CD4-positive, alpha-beta memory T cell (primary cell): ENCODE measurements at regions not wholly inside any gene's neighbourhood (a gene's known extent, or its start where the extent isn't known, plus 50 kb on each side); places are given as distances from the start of the nearest gene placed in this dataset.

Experiments used
- CTCF ChIA-PET: fragments of 350-600 bp; sonication (Branson Sonifier 250); formaldehyde crosslinking; loops from one replicate; lab custom pipeline; 2021; ENCODE audit warnings: inconsistent platforms; ENCODE audit not compliant: partially characterized antibody; lab: Charles Lee
- POLR2A ChIA-PET: fragments of 350-600 bp; sonication (Branson Sonifier 250); formaldehyde crosslinking; loops from one replicate; lab custom pipeline; 2021; ENCODE audit not compliant: partially characterized antibody; lab: Charles Lee
- DNase-seq, 5 donors: peaks; one replicate each; pipeline versions ENCODE4 v3.0.0 to v3.0.0-alpha.2; 2020 to 2022; ENCODE audit warnings: mixed read lengths in 1 of 5
- H3K27ac ChIP-seq: one replicate; pipeline ENCODE4 v1.7.0; 2013; ENCODE audit warnings: low read depth, low read length
- H3K27me3 ChIP-seq: 2 replicates; pipeline ENCODE4 v1.7.0; 2013; ENCODE audit warnings: mild to moderate bottlenecking, low read length, moderate library complexity; ENCODE audit not compliant: insufficient read depth
- H3K36me3 ChIP-seq: 2 replicates; pipeline ENCODE4 v1.7.0; 2013; ENCODE audit warnings: mild to moderate bottlenecking, low read length, moderate library complexity; ENCODE audit not compliant: insufficient read depth
- H3K4me1 ChIP-seq: 2 replicates; pipeline ENCODE4 v1.7.0; 2013; ENCODE audit warnings: mild to moderate bottlenecking, low read length, moderate library complexity; ENCODE audit not compliant: insufficient read depth
- H3K4me3 ChIP-seq, 2 donors: one replicate each; pipeline ENCODE4 v1.7.0; 2013; ENCODE audit warnings: low read length in 2 of 2, mild to moderate bottlenecking in 1 of 2
- H3K9me3 ChIP-seq, 2 donors: one replicate each; pipeline ENCODE4 v1.7.0; 2013; ENCODE audit warnings: low read length in 2 of 2, control low read depth in 1 of 2; ENCODE audit not compliant: control insufficient read depth in 1 of 2
- H3K27ac Mint-ChIP-seq, 7 donors: one replicate each; pipeline ENCODE4 v1.8.0; 2020 to 2021; ENCODE audit warnings: mixed read lengths in 7 of 7, mild to moderate bottlenecking in 6 of 7, inconsistent platforms in 3 of 7, moderate library complexity in 3 of 7
- H3K27me3 Mint-ChIP-seq, 2 donors: one replicate each; pipeline ENCODE4 v1.8.0; 2020 to 2021; ENCODE audit warnings: mixed read lengths in 2 of 2
- H3K36me3 Mint-ChIP-seq, 2 donors: one replicate each; pipeline ENCODE4 v1.8.0; 2020 to 2021; ENCODE audit warnings: mixed read lengths in 2 of 2, inconsistent platforms in 1 of 2, mild to moderate bottlenecking in 1 of 2
- H3K4me1 Mint-ChIP-seq, 4 donors: one replicate each; pipeline ENCODE4 v1.8.0; 2020 to 2021; ENCODE audit warnings: mixed read lengths in 4 of 4, mild to moderate bottlenecking in 1 of 4
- H3K4me3 Mint-ChIP-seq, 8 donors: one replicate each; pipeline ENCODE4 v1.8.0; 2020 to 2021; ENCODE audit warnings: mixed read lengths in 8 of 8, mild to moderate bottlenecking in 7 of 8, moderate library complexity in 6 of 8, inconsistent platforms in 3 of 8
- H3K9me3 Mint-ChIP-seq, 8 donors: one replicate each; pipeline ENCODE4 v1.8.0; 2020 to 2021; ENCODE audit warnings: mixed read lengths in 8 of 8, mild to moderate bottlenecking in 5 of 8, inconsistent platforms in 3 of 8, moderate library complexity in 1 of 8
- intact Hi-C: fragments of 100-400 bp; cut with micrococcal nuclease; formaldehyde crosslinking; loops from one replicate; pipeline ENCODE4 v1.15.1; 2023

DNA sequence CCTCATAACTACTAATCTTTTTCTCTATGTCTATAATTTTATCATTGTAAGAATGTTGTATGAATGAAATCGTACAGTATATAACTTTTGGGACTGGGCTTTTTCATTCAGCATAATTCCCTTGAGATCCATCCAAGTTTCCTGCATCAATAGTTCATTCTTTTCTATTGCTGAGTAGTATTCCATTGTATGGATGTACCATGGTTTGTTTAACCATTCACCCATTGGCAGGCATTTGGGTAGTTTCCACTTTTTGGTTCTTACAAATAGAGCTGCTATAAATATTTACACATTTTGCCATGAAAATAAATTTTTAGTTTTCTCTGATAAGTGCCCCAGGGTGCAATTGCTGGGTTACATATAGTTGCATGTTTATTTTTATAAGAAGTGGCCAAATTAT, 659.8 kb downstream of the RAPGEF2 start:
- no peaks in the 10 kb centered on the region for H3K36me3 Mint-ChIP-seq
- DNase-seq = no peak
- no peaks in the 10 kb centered on the region for H3K27me3 Mint-ChIP-seq
- intact Hi-C loops = no loop called here
- peaks cover 0 to 5% (median 3%) of the 10 kb centered on the region in 8 donors for H3K9me3 Mint-ChIP-seq
- Histone ChIP-seq H3K4me1 (no peaks in the 10 kb centered on the region), H3K36me3 (no peaks in the 10 kb centered on the region), H3K9me3 (no peaks in the 10 kb centered on the region), H3K27me3 (no peaks in the 10 kb centered on the region), H3K27ac (no peak overlapping the region), H3K4me3 (no peak overlapping the region)
- H3K27ac Mint-ChIP-seq = no peak overlapping the region
- ChIA-PET POLR2A (no interaction called here), CTCF (no interaction called here)
- no peak overlapping the region for H3K4me3 Mint-ChIP-seq
- H3K4me1 Mint-ChIP-seq = no peaks in the 10 kb centered on the region

DNA sequence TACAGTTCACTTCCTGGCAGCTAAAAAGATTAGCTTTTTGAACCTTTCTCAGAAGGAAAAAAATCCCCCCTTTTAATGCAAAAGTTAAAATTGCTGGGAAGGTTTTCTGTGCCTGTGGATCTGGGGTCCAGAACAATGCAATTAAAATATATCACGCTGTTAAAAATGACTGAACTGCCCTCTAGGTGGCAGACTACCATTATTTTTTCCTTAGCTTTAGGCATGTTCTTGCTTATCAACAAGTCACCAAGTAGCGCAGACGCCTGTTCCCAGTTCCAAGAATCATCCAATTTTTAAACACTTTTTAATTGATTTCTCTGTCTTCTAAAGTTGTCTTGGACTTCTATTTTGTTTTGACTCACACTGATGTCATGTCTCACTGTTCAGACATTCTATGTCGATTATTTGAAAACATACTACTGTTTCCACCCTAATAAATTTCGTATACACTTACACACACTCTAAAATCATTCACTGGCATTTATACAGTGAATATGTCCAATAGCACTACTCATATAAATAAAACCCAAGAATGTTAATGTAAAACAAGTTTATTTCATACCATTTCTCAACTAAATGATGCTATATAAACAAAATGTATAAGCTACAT, 661.6 kb downstream of the RAPGEF2 start:
- Histone ChIP-seq H3K27ac (no peak overlapping the region), H3K4me3 (no peak overlapping the region), H3K36me3 (no peaks in the 10 kb centered on the region), H3K9me3 (no peaks in the 10 kb centered on the region), H3K4me1 (no peaks in the 10 kb centered on the region), H3K27me3 (no peaks in the 10 kb centered on the region)
- intact Hi-C loops = no loop called here
- ChIA-PET POLR2A (no interaction called here), CTCF (interaction anchor here (1.4 kb wide), 1 partner anchor 10 kb away, joined by 3 read pairs; no protein-coding TSS in a partner anchor)
- no peaks in the 10 kb centered on the region for H3K36me3 Mint-ChIP-seq
- peaks cover 0 to 4% (median 0%) of the 10 kb centered on the region in 8 donors for H3K9me3 Mint-ChIP-seq
- H3K4me1 Mint-ChIP-seq = no peaks in the 10 kb centered on the region
- no peaks in the 10 kb centered on the region for H3K27me3 Mint-ChIP-seq
- DNase-seq = no peak
- H3K27ac Mint-ChIP-seq = no peak overlapping the region
- no peak overlapping the region for H3K4me3 Mint-ChIP-seq

DNA sequence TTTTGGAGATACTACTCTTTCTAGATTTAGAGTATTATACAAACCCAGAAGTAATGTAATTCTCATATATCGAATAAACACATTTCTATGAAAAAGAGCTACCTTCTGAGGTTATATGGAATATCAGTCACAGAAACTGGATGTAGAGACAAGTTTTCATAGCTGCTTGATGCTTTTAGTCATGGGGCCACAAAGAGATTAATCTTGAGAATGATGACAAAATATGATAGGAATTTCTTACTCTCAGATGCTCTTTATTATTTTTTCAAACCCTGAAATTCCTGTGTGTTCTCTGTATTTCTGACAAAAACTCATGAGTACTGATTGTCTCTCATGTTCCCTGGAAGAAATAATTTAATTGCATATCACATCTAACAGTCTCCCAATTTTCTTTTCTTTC, 662.5 kb downstream of the RAPGEF2 start:
- Histone ChIP-seq H3K4me3 (no peak overlapping the region), H3K27me3 (no peaks in the 10 kb centered on the region), H3K9me3 (no peaks in the 10 kb centered on the region), H3K27ac (no peak overlapping the region), H3K36me3 (no peaks in the 10 kb centered on the region), H3K4me1 (no peaks in the 10 kb centered on the region)
- no peaks in the 10 kb centered on the region for H3K36me3 Mint-ChIP-seq
- H3K4me3 Mint-ChIP-seq = no peak overlapping the region
- peaks cover 0 to 4% (median 0%) of the 10 kb centered on the region in 8 donors for H3K9me3 Mint-ChIP-seq
- CTCF ChIA-PET = interaction anchor here (0.8 to 1.4 kb wide), 2 partner anchors 11 to 30 kb away, joined by 3 read pairs; no protein-coding TSS in a partner anchor
- POLR2A ChIA-PET = no interaction called here
- H3K27me3 Mint-ChIP-seq = no peaks in the 10 kb centered on the region
- H3K4me1 Mint-ChIP-seq = no peaks in the 10 kb centered on the region
- DNase-seq = no peak
- H3K27ac Mint-ChIP-seq = no peak overlapping the region
- intact Hi-C loops = no loop called here

DNA sequence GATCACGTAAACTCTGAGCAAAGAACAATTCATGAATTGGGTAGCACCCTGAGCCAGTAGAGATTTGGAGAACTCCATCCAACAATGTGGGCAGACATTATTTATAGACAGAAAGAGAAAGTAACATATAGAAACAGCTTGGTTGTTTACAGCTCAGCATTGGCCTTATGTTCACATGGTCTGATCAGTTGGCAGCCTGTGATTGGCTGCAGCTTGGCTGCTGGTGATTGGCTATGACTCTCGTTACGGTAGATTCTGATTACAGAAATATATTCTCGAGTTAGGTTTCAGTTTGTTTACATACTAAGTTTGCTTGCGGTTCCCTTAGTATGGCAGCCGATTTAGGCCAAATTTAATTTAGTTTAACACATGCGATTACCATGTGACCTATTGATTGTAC, 663.4 kb downstream of the RAPGEF2 start:
- intact Hi-C loops = no loop called here
- Mint-ChIP-seq H3K4me3 (no peak overlapping the region), H3K36me3 (no peaks in the 10 kb centered on the region), H3K27me3 (no peaks in the 10 kb centered on the region), H3K27ac (no peak overlapping the region), H3K4me1 (no peaks in the 10 kb centered on the region), H3K9me3 (peaks cover 0 to 4% (median 0%) of the 10 kb centered on the region in 8 donors)
- POLR2A ChIA-PET = no interaction called here
- H3K27ac ChIP-seq = no peak overlapping the region
- H3K9me3 ChIP-seq = no peaks in the 10 kb centered on the region
- H3K4me1 ChIP-seq = no peaks in the 10 kb centered on the region
- CTCF ChIA-PET = no interaction called here
- no peak for DNase-seq
- no peaks in the 10 kb centered on the region for H3K36me3 ChIP-seq
- H3K27me3 ChIP-seq = no peaks in the 10 kb centered on the region
- H3K4me3 ChIP-seq = no peak overlapping the region

DNA sequence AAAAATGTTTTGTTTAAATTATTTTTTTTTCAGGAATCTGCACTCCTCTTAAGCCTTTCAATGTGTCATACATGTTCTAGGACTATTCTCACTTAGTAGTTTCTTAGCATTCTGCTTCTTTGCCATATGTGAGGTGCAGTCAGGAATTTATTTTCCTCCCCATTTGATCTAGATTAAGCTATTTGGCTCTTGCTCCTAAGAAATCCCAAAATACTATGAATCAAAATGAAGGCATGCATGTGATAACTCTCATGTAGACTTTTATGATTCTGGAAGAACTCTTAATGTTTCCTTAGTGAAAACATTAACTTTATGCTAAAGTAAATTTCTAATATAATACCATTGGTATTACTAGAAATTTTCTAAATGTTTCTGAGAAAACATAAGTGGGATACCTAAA, 664.5 kb downstream of the RAPGEF2 start:
- no peak overlapping the region for H3K27ac ChIP-seq
- H3K36me3 ChIP-seq = no peaks in the 10 kb centered on the region
- Mint-ChIP-seq H3K9me3 (peaks cover 0 to 4% (median 0%) of the 10 kb centered on the region in 8 donors), H3K4me1 (no peaks in the 10 kb centered on the region), H3K27ac (no peak overlapping the region), H3K4me3 (no peak overlapping the region), H3K27me3 (no peaks in the 10 kb centered on the region), H3K36me3 (no peaks in the 10 kb centered on the region)
- DNase-seq = no peak
- H3K4me3 ChIP-seq = no peak overlapping the region
- ChIA-PET POLR2A (no interaction called here), CTCF (no interaction called here)
- no peaks in the 10 kb centered on the region for H3K27me3 ChIP-seq
- intact Hi-C loops = no loop called here
- no peaks in the 10 kb centered on the region for H3K4me1 ChIP-seq
- no peaks in the 10 kb centered on the region for H3K9me3 ChIP-seq

DNA sequence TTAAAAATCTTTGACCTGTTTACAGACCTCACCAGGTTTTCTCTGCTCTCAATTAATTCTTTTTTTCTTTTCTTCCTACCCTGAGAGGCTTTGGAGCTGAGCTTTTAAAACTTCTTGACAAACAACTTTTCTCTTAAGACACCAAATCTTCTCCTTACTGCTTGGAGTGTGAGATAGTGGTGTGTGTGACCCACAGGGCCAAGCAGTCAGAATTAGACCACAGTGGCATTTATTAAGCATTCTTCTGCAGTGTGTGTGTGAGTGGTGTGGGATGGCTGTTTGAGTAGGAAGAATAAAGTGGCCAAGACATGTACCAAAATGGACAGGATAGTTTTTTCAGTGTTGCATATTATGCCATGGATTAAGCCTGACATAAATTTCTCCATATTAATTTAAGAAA, 665.1 kb downstream of the RAPGEF2 start:
- H3K9me3 ChIP-seq = no peaks in the 10 kb centered on the region
- intact Hi-C loops = no loop called here

DNA sequence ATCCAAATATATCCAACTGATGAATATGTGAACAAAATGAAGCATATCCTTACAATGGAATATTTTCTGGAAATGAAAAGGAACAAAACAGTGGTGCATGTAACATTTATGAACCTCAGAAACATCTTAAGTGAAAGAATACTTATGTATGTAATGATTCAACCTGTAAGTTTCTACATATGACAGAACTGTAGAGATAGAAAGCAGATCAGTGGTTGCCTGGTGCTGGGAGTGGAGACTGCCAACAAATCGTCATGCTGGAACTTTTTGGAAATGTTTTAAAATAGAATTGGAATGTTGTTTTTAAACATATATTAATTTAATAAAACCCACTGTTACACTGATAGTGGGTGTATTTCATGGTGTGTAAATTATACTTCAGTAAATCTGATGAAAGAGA, 667.5 kb downstream of the RAPGEF2 start:
- Histone ChIP-seq H3K4me1 (no peaks in the 10 kb centered on the region), H3K27ac (no peak overlapping the region), H3K4me3 (no peak overlapping the region), H3K27me3 (no peaks in the 10 kb centered on the region), H3K36me3 (no peaks in the 10 kb centered on the region), H3K9me3 (no peaks in the 10 kb centered on the region)
- Mint-ChIP-seq H3K27me3 (no peaks in the 10 kb centered on the region), H3K4me1 (no peaks in the 10 kb centered on the region), H3K36me3 (no peaks in the 10 kb centered on the region), H3K27ac (no peak overlapping the region), H3K9me3 (peaks cover 0 to 6% (median 3%) of the 10 kb centered on the region in 8 donors), H3K4me3 (no peak overlapping the region)
- ChIA-PET CTCF (no interaction called here), POLR2A (no interaction called here)
- no peak for DNase-seq
- intact Hi-C loops = no loop called here

More for the DNA sequence above, 665.1 kb downstream of the RAPGEF2 start:
- no peaks in the 10 kb centered on the region for H3K36me3 ChIP-seq
- no peak overlapping the region for H3K4me3 ChIP-seq
- no peaks in the 10 kb centered on the region for H3K4me1 ChIP-seq
- ChIA-PET POLR2A (no interaction called here), CTCF (no interaction called here)
- Mint-ChIP-seq H3K27me3 (no peaks in the 10 kb centered on the region), H3K27ac (no peak overlapping the region), H3K4me3 (no peak overlapping the region), H3K4me1 (no peaks in the 10 kb centered on the region), H3K36me3 (no peaks in the 10 kb centered on the region), H3K9me3 (peaks cover 0 to 4% (median 1%) of the 10 kb centered on the region in 8 donors)
- no peak overlapping the region for H3K27ac ChIP-seq
- H3K27me3 ChIP-seq = no peaks in the 10 kb centered on the region
- DNase-seq = no peak
